ENCODE measurements at regions not wholly inside any gene's neighbourhood (a gene's known extent, or its start where the extent isn't known, plus 50 kb on each side); places are given as distances from the start of the nearest gene placed in this dataset.

GRCh38 chr5:3818624-3819023, 223.0 kb downstream of the IRX1 start:
- TF ChIP-seq, protein P1, sequence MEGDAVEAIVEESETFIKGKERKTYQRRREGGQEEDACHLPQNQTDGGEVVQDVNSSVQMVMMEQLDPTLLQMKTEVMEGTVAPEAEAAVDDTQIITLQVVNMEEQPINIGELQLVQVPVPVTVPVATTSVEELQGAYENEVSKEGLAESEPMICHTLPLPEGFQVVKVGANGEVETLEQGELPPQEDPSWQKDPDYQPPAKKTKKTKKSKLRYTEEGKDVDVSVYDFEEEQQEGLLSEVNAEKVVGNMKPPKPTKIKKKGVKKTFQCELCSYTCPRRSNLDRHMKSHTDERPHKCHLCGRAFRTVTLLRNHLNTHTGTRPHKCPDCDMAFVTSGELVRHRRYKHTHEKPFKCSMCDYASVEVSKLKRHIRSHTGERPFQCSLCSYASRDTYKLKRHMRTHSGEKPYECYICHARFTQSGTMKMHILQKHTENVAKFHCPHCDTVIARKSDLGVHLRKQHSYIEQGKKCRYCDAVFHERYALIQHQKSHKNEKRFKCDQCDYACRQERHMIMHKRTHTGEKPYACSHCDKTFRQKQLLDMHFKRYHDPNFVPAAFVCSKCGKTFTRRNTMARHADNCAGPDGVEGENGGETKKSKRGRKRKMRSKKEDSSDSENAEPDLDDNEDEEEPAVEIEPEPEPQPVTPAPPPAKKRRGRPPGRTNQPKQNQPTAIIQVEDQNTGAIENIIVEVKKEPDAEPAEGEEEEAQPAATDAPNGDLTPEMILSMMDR (IDR thresholded peaks at IDR 0.05): no peak
- no peak for TF ChIP-seq POLR2A (IDR thresholded peaks at IDR 0.05; ENCODE audit: low read depth)
